Neutrophil (primary cell): ENCODE measurements at regions not wholly inside any gene's neighbourhood (a gene's known extent, or its start where the extent isn't known, plus 50 kb on each side); places are given as distances from the start of the nearest gene placed in this dataset.
"Not testable (repeated sequence)": the region's sequence is repeated elsewhere in the genome, so short reads cannot be mapped to it uniquely, and the experiment has no call there.

Source experiments
- H3K27ac ChIP-seq: fragments of 200-600 bp; sonication (generic); 2 replicates; pipeline ENCODE4 v1.5.1; 2016; ENCODE audit warnings: mild to moderate bottlenecking, moderate library complexity
- H3K27me3 ChIP-seq: fragments of 200-600 bp; sonication (generic); 2 replicates; pipeline ENCODE4 v1.6.0; 2016; ENCODE audit warnings: mild to moderate bottlenecking
- H3K36me3 ChIP-seq: fragments of 200-600 bp; sonication (generic); 2 replicates; pipeline ENCODE4 v1.5.1; 2017
- H3K4me1 ChIP-seq, 2 experiments: fragments of 200-600 bp in 1 of 2; sonication (generic) in 1 of 2; 1 replicate in 1 of 2; 2 replicates in 1 of 2; pipeline versions ENCODE4 v1.5.1 to v1.6.1; 2013 to 2016; ENCODE audit warnings: low read depth in 1 of 2, low read length in 1 of 2, mild to moderate bottlenecking in 1 of 2, moderate library complexity in 1 of 2; ENCODE audit not compliant: control insufficient read depth in 1 of 2, insufficient read depth in 1 of 2
- H3K4me3 ChIP-seq, 2 experiments: fragments of 200-600 bp in 1 of 2; sonication (generic) in 1 of 2; 1 replicate in 1 of 2; 2 replicates in 1 of 2; pipeline ENCODE4 v1.5.1; 2013 to 2016; ENCODE audit warnings: low read depth in 1 of 2, low read length in 1 of 2, mild to moderate bottlenecking in 1 of 2, moderate library complexity in 1 of 2
- H3K9me3 ChIP-seq: fragments of 200-600 bp; sonication (generic); 2 replicates; pipeline ENCODE4 v1.5.1; 2016
- TF ChIP-seq, protein P1 (sequence below): fragments of 200-600 bp; sonication (generic); IDR thresholded peaks from 2 replicates; pipeline ENCODE4 v1.5.1; 2016; ENCODE audit warnings: antibody characterized with exemption

GRCh38 chr2:77666251-77666980 is 144.2 kb upstream of the LRRTM4 start:
- Histone ChIP-seq H3K4me3 (no peak overlapping the region), H3K36me3 (no peaks in the 10 kb centered on the region), H3K9me3 (no peaks in the 10 kb centered on the region), H3K27me3 (no peaks in the 10 kb centered on the region), H3K27ac (no peak overlapping the region), H3K4me1 (no peaks in the 10 kb centered on the region)
- TF ChIP-seq, protein P1, sequence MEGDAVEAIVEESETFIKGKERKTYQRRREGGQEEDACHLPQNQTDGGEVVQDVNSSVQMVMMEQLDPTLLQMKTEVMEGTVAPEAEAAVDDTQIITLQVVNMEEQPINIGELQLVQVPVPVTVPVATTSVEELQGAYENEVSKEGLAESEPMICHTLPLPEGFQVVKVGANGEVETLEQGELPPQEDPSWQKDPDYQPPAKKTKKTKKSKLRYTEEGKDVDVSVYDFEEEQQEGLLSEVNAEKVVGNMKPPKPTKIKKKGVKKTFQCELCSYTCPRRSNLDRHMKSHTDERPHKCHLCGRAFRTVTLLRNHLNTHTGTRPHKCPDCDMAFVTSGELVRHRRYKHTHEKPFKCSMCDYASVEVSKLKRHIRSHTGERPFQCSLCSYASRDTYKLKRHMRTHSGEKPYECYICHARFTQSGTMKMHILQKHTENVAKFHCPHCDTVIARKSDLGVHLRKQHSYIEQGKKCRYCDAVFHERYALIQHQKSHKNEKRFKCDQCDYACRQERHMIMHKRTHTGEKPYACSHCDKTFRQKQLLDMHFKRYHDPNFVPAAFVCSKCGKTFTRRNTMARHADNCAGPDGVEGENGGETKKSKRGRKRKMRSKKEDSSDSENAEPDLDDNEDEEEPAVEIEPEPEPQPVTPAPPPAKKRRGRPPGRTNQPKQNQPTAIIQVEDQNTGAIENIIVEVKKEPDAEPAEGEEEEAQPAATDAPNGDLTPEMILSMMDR: no peak

GRCh38 chr2:77684543-77685319 is 162.6 kb upstream of the LRRTM4 start:
- H3K4me3 ChIP-seq, H3K27ac ChIP-seq, H3K27me3 ChIP-seq, H3K9me3 ChIP-seq, H3K36me3 ChIP-seq, H3K4me1 ChIP-seq: not testable (repeated sequence)

DNA sequence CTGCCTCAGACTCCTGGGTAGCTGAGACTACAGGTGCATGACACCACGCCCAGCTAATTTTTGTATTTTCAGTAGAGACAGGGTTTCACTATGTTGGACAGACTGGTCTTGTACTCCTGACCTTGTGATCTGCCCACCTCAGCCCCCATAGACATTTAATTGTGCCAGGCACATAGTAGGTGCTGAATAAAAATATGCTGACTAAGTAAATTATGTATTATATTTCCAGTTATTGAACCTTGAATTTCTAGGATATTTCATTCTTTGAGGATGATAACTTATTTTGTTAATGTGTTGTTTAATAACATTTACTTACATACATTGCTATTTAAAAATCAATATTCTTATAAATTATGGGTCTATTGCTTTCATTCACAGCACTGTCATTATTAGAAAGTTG is 190.4 kb upstream of the LRRTM4 start:
- Histone ChIP-seq H3K36me3 (no peaks in the 10 kb centered on the region), H3K9me3 (no peaks in the 10 kb centered on the region), H3K4me1 (no peaks in the 10 kb centered on the region), H3K4me3 (no peak overlapping the region), H3K27me3 (no peaks in the 10 kb centered on the region), H3K27ac (no peak overlapping the region)
- TF ChIP-seq, protein P1: no peak

GRCh38 chr2:77713412-77713811 is 191.2 kb upstream of the LRRTM4 start:
- no peaks in the 10 kb centered on the region for H3K27me3 ChIP-seq
- no peaks in the 10 kb centered on the region for H3K36me3 ChIP-seq
- no peaks in the 10 kb centered on the region for H3K9me3 ChIP-seq
- no peak overlapping the region for H3K27ac ChIP-seq
- H3K4me3 ChIP-seq: no peak overlapping the region
- TF ChIP-seq, protein P1: no peak
- no peaks in the 10 kb centered on the region for H3K4me1 ChIP-seq

- H3K27me3 ChIP-seq: no peaks in the 10 kb centered on the region
- TF ChIP-seq, protein P1: no peak
- no peaks in the 10 kb centered on the region for H3K36me3 ChIP-seq
- H3K4me1 ChIP-seq: no peaks in the 10 kb centered on the region
- H3K9me3 ChIP-seq: no peaks in the 10 kb centered on the region
- H3K27ac ChIP-seq: no peak overlapping the region
- H3K4me3 ChIP-seq: no peak overlapping the region
These were observed 197.9 kb upstream of the LRRTM4 start for GRCh38 chr2:77720115-77720514.

DNA sequence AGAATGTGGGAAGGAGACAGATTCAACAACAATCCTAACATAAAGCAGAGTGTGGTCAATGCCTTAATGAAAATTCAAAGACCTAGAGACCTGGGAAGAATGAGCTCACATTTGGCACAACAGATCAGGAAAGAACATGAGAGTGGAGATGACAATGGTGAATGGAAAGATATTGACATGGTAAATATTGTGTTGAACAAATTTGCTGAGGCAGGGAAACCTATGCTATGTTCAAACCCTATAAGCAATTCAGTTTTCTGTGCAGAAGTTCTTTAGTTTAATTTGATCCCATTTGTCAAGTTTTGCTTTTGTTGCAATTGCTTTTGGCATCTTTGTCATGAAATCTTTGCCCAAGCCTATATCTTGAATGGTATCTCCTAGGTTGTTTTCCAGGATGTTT is 199.4 kb upstream of the LRRTM4 start:
- Histone ChIP-seq H3K9me3 (no peaks in the 10 kb centered on the region), H3K27ac (no peak overlapping the region), H3K27me3 (no peaks in the 10 kb centered on the region), H3K4me3 (no peak overlapping the region), H3K36me3 (no peaks in the 10 kb centered on the region), H3K4me1 (no peaks in the 10 kb centered on the region)
- TF ChIP-seq, protein P1: no peak
